RCC 7860 (cell line): ENCODE measurements at regions not wholly inside any gene's neighbourhood (a gene's known extent, or its start where the extent isn't known, plus 50 kb on each side); places are given as distances from the start of the nearest gene placed in this dataset.
A peak's percentile ranks its signal among the peaks of the same experiment; 100 is the strongest.

ENCODE experiments used
- DNase-seq: peaks from one replicate; pipeline ENCODE4 v3.0.0-alpha.2; 2015; ENCODE audit warnings: low spot score
- FAIRE-seq: peaks from 2 replicates; lab custom pipeline; 2012; peaks lifted over from hg19 to GRCh38; lab: Jason Lieb, UNC

GRCh38 chr15:96268442-96269204 is 61.9 kb upstream of the NR2F2 start:
- no peak for FAIRE-seq
- peak; percentile 44 for DNase-seq

GRCh38 chr15:96270581-96271172 is 59.8 kb upstream of the NR2F2 start:
- FAIRE-seq, result peak; percentile 90
- DNase-seq, result peak; percentile 82

GRCh38 chr15:96272427-96272826 is 58.1 kb upstream of the NR2F2 start:
- FAIRE-seq, result no peak

GRCh38 chr15:96273317-96274086 is 57.0 kb upstream of the NR2F2 start:
- DNase-seq, result peak; percentile 100
- FAIRE-seq, result peak; percentile 98

More at GRCh38 chr15:96272427-96272826, 58.1 kb upstream of the NR2F2 start:
- no peak for DNase-seq

- FAIRE-seq (no peak), DNase-seq (no peak)
These were observed 56.4 kb upstream of the NR2F2 start for GRCh38 chr15:96274087-96274440.

GRCh38 chr15:96274698-96275097 is 55.8 kb upstream of the NR2F2 start:
- DNase-seq, result peak; percentile 44
- FAIRE-seq, result peak; percentile 25

GRCh38 chr15:96276438-96277210 is 53.9 kb upstream of the NR2F2 start:
- DNase-seq (no peak), FAIRE-seq (no peak)
